HepG2 (cell line): ENCODE measurements at regions not wholly inside any gene's neighbourhood (a gene's known extent, or its start where the extent isn't known, plus 50 kb on each side); places are given as distances from the start of the nearest gene placed in this dataset.

Experiments used
- ATAC-seq: fragments of 200-7000 bp; cut with Tn5 transposase; 3 replicates; pipeline ENCODE4 v1.9.1; 2020; ENCODE audit warnings: mild to moderate bottlenecking, moderate library complexity
- BruUV-seq: library from RNA; stranded (reverse); fragments of 400-500 nt; replicated peaks from 2 replicates; lab custom pipeline; 2021; lab: Mats Ljungman, UMichigan
- CTCF ChIA-PET: fragments of 300-600 bp; formaldehyde crosslinking; extraction: SDS; loops from one replicate; lab custom pipeline; 2021; ENCODE audit warnings: low total read pairs, inconsistent platforms, low intra/inter-chr PET ratio; lab: Yijun Ruan, JAX
- POLR2A ChIA-PET: fragments of 350-600 bp; sonication (Branson Sonifier 250); formaldehyde crosslinking; loops from one replicate; lab custom pipeline; 2020; ENCODE audit warnings: antibody characterized with exemption, inconsistent platforms; lab: Yijun Ruan, JAX
- DNase-seq: peaks from one replicate; pipeline ENCODE4 v3.0.0-alpha.2; 2015; ENCODE audit warnings: low spot score
- FAIRE-seq: peaks from 3 replicates; lab custom pipeline; 2011; peaks lifted over from hg19 to GRCh38; lab: Jason Lieb, UNC
- H2AFZ ChIP-seq: one replicate; pipeline ENCODE4 v1.6.1; 2011; ENCODE audit warnings: low read length, inconsistent platforms
- H3K27ac ChIP-seq: fragments of 300-600 bp; 3 replicates; pipeline ENCODE4 v1.8.0; 2011; ENCODE audit warnings: mixed run types, mild to moderate bottlenecking, mixed read lengths, low read length, inconsistent platforms; ENCODE audit not compliant: insufficient read depth; ENCODE audit errors: extremely low read length
- H3K27me3 ChIP-seq, 2 experiments: fragments of 200-600 bp in 1 of 2; 2 replicates in 1 of 2; 3 replicates in 1 of 2; pipeline versions ENCODE4 v1.6.0 to v1.8.0; 2011; ENCODE audit warnings: low read length in 2 of 2, mild to moderate bottlenecking in 2 of 2, moderate library complexity in 2 of 2, inconsistent platforms in 1 of 2; ENCODE audit not compliant: insufficient read depth in 2 of 2, control insufficient read depth in 1 of 2
- H3K36me3 ChIP-seq, 2 experiments: fragments of 200-600 bp in 1 of 2; replicated peaks in 1 of 2; 2 replicates in 1 of 2; 3 replicates in 1 of 2; pipeline versions ENCODE4 v1.5.1 to v1.8.0; 2011; ENCODE audit warnings: low read length in 2 of 2, inconsistent platforms in 1 of 2; ENCODE audit not compliant: insufficient read depth in 2 of 2, control insufficient read depth in 1 of 2
- H3K4me1 ChIP-seq: 2 replicates; pipeline ENCODE4 v1.5.1; 2012; ENCODE audit warnings: low read length, inconsistent platforms; ENCODE audit not compliant: insufficient read depth
- H3K4me2 ChIP-seq: 2 replicates; pipeline ENCODE4 v1.6.0; 2011; ENCODE audit warnings: low read depth, low read length, inconsistent platforms
- H3K4me3 ChIP-seq, 3 experiments: fragments of 200-600 bp in 1 of 3; sonication (generic), shearing (Covaris generic) in 1 of 3; replicated peaks in 1 of 3; 2 replicates each; pipeline ENCODE4 v1.5.1; 2011 to 2016; ENCODE audit warnings: low read length in 3 of 3, inconsistent platforms in 2 of 3, low read depth in 2 of 3, mild to moderate bottlenecking in 2 of 3, control low read depth in 1 of 3, mixed read lengths in 1 of 3; ENCODE audit not compliant: insufficient read depth in 1 of 3
- H3K79me2 ChIP-seq: one replicate; pipeline ENCODE4 v1.6.1; 2011; ENCODE audit warnings: low read length, inconsistent platforms; ENCODE audit not compliant: insufficient read depth
- H3K9ac ChIP-seq: 2 replicates; pipeline ENCODE4 v1.6.0; 2011; ENCODE audit warnings: mild to moderate bottlenecking, low read depth, low read length, inconsistent platforms; ENCODE audit not compliant: insufficient read depth
- H3K9me3 ChIP-seq: 2 replicates; pipeline ENCODE4 v1.5.1; 2012; ENCODE audit warnings: mild to moderate bottlenecking, low read length
- H4K20me1 ChIP-seq: 2 replicates; pipeline ENCODE4 v1.6.0; 2011; ENCODE audit warnings: inconsistent platforms, mild to moderate bottlenecking, low read length, moderate library complexity; ENCODE audit not compliant: insufficient read depth
- ADNP ChIP-seq: sonication (generic); formaldehyde crosslinking; IDR thresholded peaks from 2 replicates; pipeline ENCODE4 v1.4.0; 2020; ENCODE audit warnings: missing genetic modification reagents
- GZF1 ChIP-seq: sonication (generic); formaldehyde crosslinking; IDR thresholded peaks from 2 replicates; pipeline ENCODE4 v1.5.1; 2020; ENCODE audit warnings: mild to moderate bottlenecking, missing genetic modification reagents
- NAIF1 ChIP-seq: sonication (generic); formaldehyde crosslinking; IDR thresholded peaks from 2 replicates; pipeline ENCODE4 v1.5.0; 2020; ENCODE audit warnings: mild to moderate bottlenecking, missing genetic modification reagents, borderline replicate concordance
- RARG ChIP-seq: sonication (generic); formaldehyde crosslinking; IDR thresholded peaks from 2 replicates; pipeline ENCODE4 v1.4.0; 2020; ENCODE audit warnings: low read depth, mild to moderate bottlenecking, missing genetic modification reagents
- SCMH1 ChIP-seq: sonication (generic); formaldehyde crosslinking; IDR thresholded peaks from 2 replicates; pipeline ENCODE4 v1.9.0; 2021; ENCODE audit warnings: missing genetic modification reagents, mild to moderate bottlenecking, borderline replicate concordance
- ZFP41 ChIP-seq: sonication (generic); formaldehyde crosslinking; IDR thresholded peaks from 2 replicates; pipeline ENCODE4 v1.4.0; 2020; ENCODE audit warnings: mild to moderate bottlenecking, missing genetic modification reagents, borderline replicate concordance
- ZNF468 ChIP-seq: sonication (generic); formaldehyde crosslinking; IDR thresholded peaks from 2 replicates; pipeline ENCODE4 v1.8.0; 2022; ENCODE audit warnings: mild to moderate bottlenecking, moderate library complexity, missing genetic modification reagents
- ZNF780A ChIP-seq: sonication (generic); formaldehyde crosslinking; IDR thresholded peaks from 2 replicates; pipeline ENCODE4 v1.8.0; 2022; ENCODE audit warnings: mild to moderate bottlenecking, missing genetic modification reagents, moderate library complexity
- WGBS: methylation state at CpG from one replicate; pipeline ENCODE4 v1.1.6; 2017; ENCODE audit warnings: low lambda C conversion rate; 5-methylcytosine and 5-hydroxymethylcytosine counted together
- in situ Hi-C: cut with HindIII; loops from 2 replicates; pipeline ENCODE4 v1.10.0; 2017; ENCODE audit warnings: low pct_unique_long_range_greater_than_20kb; ENCODE audit not compliant: extremely low pct_ligation_motif_present
- intact Hi-C: fragments of 100-400 bp; cut with micrococcal nuclease; formaldehyde crosslinking; loops from one replicate; pipeline ENCODE4 v1.10.0; 2022; ENCODE audit not compliant: unreplicated experiment

DNA sequence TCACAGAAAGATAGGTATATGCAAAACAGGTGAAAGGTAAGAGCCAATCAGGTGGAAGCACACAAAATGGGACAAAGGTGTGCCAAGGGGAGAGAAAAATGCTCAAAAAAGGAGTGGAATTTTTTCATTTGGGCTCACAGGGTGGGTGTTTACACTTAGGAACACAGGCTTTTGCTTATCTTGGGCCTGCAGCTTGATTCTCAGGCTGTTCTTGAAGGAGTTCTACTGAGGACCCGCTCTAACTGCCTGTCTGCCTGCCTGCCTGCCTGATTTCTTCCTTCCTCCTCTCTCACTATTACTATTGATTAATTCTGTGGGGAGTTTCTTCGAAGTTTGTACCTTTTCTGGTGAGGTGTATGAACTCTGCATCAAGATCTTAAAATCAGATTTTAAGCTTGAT is 120.3 kb upstream of the CTSO start:
- no peak overlapping the region for H2AFZ ChIP-seq
- no TSS peak for BruUV-seq
- H3K9me3 ChIP-seq = peaks cover 31% of the 10 kb centered on the region
- intact Hi-C loops (no loop called here), in situ Hi-C loops (no loop called here)
- ATAC-seq (no peak), DNase-seq (no peak), FAIRE-seq (no peak)
- H3K36me3 ChIP-seq = no peaks in the 10 kb centered on the region
- H4K20me1 ChIP-seq = no peaks in the 10 kb centered on the region
- ChIA-PET CTCF (no interaction called here), POLR2A (no interaction called here)
- H3K27ac ChIP-seq = no peak overlapping the region
- no peaks in the 10 kb centered on the region; a peak in 1 of 5 replicates for H3K27me3 ChIP-seq
- H3K79me2 ChIP-seq = no peaks in the 10 kb centered on the region
- WGBS = 7% methylated on average over 2 of the region's 2 CpGs
- TF ChIP-seq ADNP (CRISPR knock-in tag) (no peak), RARG (CRISPR knock-in tag) (no peak), SCMH1 (CRISPR knock-in tag) (no peak), ZFP41 (CRISPR knock-in tag) (no peak), ZNF780A (no peak), ZNF468 (CRISPR knock-in tag) (no peak)
- no peak overlapping the region for H3K4me2 ChIP-seq
- no peaks in the 10 kb centered on the region for H3K4me1 ChIP-seq
- H3K9ac ChIP-seq = no peak overlapping the region
- no peak overlapping the region for H3K4me3 ChIP-seq

DNA sequence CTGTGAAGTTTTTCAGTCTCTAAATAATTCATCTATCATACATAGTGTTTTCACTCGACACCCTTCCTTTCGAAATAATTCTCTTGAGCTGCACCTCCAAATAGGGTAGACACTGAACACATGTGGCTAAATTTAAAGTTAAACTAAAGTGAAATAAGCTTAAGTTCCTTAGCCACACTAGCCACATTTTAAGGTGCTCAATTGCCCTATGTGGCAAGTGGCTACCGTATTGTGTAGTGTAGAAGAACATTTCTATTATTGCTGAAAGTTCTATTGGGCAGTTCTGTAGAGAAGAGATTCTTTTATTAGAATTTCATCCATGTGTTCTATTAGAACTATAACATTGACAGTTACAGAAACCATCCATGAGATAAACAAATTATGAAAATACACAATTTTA is 107.0 kb upstream of the CTSO start:
- FAIRE-seq (no peak), DNase-seq (no peak), ATAC-seq (no peak)
- TF ChIP-seq GZF1 (CRISPR knock-in tag) (peak; percentile 95), NAIF1 (CRISPR knock-in tag) (no peak)
- no peaks in the 10 kb centered on the region for H4K20me1 ChIP-seq
- no TSS peak for BruUV-seq
- no peaks in the 10 kb centered on the region for H3K36me3 ChIP-seq
- intact Hi-C loops = loop anchor here (5.0 kb wide), 1 partner anchor 322 kb away; no protein-coding TSS in a partner anchor
- in situ Hi-C loops = no loop called here
- no peak overlapping the region for H2AFZ ChIP-seq
- H3K79me2 ChIP-seq = no peaks in the 10 kb centered on the region
- 3% methylated on average over 3 of the region's 3 CpGs for WGBS
- no peak overlapping the region for H3K4me3 ChIP-seq
- H3K9ac ChIP-seq = no peak overlapping the region
- no peaks in the 10 kb centered on the region for H3K4me1 ChIP-seq
- ChIA-PET CTCF (no interaction called here), POLR2A (no interaction called here)
- H3K4me2 ChIP-seq = no peak overlapping the region
- no peak overlapping the region for H3K27ac ChIP-seq
- H3K9me3 ChIP-seq = no peaks in the 10 kb centered on the region
- no peaks in the 10 kb centered on the region for H3K27me3 ChIP-seq
